NCI-H748 treated with DMSO at 0.1 percent for 48 hours (cell line): ENCODE measurements at regions not wholly inside any gene's neighbourhood (a gene's known extent, or its start where the extent isn't known, plus 50 kb on each side); places are given as distances from the start of the nearest gene placed in this dataset.

Source experiments
- DNase-seq: peaks from one replicate; lab custom pipeline; 2025; lab: John Stamatoyannopoulos, UW

GRCh38 chr1:238281418-238281817 lies 390.7 kb upstream of the ZP4 start:
- no peak for DNase-seq

DNA sequence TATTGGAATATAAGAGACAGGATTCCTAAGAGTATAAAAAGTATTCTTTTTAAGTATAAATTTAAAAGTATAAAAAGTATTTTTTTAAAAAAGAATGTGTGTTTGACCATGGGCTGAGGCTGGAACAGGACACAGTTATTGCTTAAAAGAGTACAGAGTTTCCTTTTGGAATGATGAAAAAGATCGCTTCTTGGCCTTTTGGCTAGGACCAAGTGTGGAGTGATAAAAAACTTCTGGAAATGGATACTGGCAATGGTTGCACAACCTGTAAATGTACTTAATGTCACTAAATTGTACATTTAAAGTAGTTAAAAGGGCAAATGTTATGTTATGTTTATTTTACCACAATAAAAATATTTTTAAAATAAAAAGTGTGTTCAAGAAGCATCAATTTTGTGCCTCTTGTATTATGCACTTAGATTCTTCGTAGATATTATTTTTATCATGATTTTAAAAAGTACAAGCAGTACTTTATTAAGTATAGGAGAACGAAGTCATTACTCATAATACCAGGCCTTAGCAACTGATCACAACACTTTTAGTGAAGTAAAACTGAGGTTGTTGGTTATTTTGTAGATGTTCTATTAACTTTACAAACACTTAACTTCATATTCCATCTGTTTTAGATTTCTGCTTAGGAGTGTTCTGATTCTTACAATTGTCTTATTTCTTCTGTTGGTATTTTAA lies 389.1 kb upstream of the ZP4 start:
- no peak for DNase-seq

DNA sequence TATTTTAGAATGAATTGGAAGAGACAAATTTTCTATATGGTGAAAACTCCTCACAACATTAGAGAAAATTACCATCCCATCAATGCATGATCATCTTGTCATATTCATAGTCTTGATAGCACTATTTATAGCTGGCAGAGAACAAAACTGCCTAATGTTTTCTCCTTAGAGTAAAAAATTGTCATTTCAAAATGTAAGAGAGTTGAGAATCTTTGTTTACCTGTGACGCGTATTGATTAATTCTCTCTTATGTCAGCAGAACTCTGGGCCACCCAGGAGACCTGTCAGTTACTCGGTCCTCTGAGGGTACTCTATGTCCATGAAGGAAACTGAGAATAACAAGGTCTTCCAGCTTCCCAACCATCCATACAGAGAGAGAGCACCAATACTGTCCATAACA lies 381.4 kb upstream of the ZP4 start:
- DNase-seq = no peak

GRCh38 chr1:238265866-238266265 lies 375.1 kb upstream of the ZP4 start:
- no peak for DNase-seq

GRCh38 chr1:238264951-238265350 lies 374.2 kb upstream of the ZP4 start:
- no peak for DNase-seq

GRCh38 chr1:238258510-238258909 lies 367.8 kb upstream of the ZP4 start:
- no peak for DNase-seq

DNA sequence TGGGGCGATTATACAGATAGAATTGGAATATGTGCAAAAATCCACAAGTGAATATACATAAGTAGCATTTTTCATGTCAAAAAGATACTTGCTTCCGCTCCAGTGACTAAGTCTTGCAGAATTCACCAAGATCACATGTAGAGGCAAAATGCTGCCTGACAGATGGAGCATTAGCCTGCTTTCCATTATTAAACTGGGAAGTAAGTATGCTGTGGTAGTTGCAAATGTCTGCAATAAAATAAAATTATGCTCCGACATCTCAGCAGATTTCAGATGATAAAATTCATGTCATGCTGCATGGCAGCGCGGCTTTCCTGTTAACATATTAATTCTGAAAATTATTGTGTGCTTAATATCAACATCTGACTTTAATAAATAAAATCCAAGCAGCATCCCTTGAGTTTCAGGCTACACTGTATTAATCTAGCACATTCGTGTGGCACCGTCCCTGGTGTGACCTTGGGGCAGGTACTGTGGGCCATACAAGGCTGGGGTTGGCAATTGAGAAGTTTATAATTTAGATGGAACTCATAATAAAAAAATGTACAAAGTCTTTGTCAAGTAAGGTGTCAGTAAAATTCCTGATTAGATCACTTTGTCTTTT lies 366.4 kb upstream of the ZP4 start:
- DNase-seq = no peak

DNA sequence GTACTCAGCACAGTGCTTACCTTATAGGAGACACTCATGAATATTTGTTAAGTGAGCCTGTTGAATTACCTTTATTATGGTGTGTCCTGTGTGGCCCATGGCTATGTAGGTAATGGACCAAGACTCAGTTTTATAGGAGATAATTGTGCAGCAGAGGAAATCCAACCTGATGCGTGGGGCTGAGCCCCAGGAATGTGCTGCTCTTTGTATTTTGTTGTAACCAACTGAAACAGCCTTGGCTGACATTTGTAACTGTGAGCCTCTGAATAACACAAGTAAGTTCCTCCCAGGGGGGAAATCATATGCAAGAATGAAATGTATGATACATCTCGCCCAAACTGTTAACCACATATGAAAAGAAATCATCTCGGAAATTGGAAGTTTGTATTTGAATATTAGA lies 364.2 kb upstream of the ZP4 start:
- DNase-seq = no peak

GRCh38 chr1:238252033-238252802 lies 361.5 kb upstream of the ZP4 start:
- no peak for DNase-seq

GRCh38 chr1:238248356-238248755 lies 357.6 kb upstream of the ZP4 start:
- DNase-seq = no peak

DNA sequence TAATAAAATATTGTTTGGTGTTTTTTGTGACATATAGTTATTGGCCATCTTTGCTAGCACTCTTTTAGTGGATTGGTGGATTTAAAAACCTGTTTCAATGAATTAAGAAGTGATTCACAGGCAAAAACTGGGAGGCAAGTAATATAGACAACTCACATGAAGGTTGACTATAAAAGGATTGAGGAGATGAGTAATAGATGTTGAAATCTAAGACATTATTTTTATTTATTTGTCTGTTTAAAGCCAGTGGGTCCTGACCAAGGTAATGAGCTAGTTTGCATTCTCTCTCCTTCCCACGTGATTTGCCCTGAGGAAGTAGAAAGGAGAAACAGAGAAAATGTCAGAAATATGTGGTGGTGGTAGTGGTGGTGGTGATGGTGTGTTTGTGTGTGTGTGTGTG lies 351.5 kb upstream of the ZP4 start:
- no peak for DNase-seq

DNA sequence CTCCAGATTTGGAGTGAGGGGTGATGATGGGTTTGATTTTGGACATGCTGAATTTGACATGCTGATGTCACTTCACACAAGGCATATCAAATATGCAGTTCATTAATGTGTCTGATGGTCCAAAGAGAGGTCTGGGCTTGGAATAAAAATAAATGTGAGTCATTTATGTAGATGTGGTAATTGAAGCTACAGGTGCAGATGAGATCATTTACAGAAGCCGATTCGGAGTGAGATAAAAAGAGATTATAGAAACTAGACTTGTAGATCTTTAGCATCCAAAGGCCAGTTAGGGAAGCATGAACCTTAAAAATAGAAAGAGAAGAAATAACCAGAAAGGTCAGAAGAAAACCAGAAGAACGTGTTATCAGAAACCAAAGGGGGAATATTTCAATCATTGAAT lies 350.9 kb upstream of the ZP4 start:
- no peak for DNase-seq

GRCh38 chr1:238239343-238239742 lies 348.6 kb upstream of the ZP4 start:
- no peak for DNase-seq

DNA sequence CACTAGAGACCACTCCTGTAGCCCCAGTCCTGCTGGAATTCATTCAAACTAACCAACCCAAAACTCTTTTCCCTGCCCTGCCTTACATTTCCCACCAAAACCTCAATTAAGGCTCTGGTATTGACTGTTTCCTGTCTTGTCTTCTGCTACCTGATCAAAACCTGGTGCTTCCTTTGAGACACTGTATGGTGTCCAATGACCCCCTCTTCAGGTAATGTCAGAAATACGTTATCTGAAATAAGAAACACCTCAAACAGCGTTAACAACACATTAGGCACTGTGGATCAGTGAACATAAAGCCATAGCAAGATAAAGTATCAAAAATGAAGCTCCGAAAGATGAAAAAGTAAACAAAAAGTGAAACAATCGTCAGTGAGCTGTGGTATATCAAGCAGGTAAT lies 343.2 kb upstream of the ZP4 start:
- DNase-seq = no peak

GRCh38 chr1:238232084-238232710 lies 341.5 kb upstream of the ZP4 start:
- DNase-seq = no peak

- no peak for DNase-seq
Observed at GRCh38 chr1:238226810-238227209, 336.1 kb upstream of the ZP4 start.

DNA sequence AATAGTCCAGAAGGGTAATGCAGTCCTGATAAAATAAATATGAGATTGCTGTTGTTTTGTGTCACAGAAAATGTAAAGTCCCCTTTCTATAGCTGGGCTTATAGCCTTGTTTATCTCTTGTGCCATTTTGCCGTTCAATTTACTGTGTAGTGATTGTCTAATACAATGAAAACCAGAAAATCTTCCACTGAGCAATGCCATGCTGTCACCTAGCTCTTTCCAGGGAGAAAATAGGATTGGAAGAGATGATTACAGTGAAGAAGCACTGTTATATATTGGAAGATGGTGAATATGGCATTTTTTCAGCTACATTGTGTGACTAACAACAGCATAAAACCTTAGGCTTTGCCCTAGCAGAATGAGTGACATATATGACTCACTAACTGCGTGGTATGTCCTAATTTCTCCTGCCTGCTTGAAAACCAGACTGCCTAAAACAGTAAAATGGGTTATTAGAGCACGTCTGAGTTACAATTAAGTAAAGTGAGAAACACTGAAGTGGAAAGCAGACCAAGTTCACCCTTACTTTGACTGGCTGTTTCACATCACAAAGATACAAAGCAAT lies 332.4 kb upstream of the ZP4 start:
- no peak for DNase-seq

GRCh38 chr1:238221738-238222137 lies 331.0 kb upstream of the ZP4 start:
- DNase-seq = no peak

GRCh38 chr1:238214449-238214848 lies 323.7 kb upstream of the ZP4 start:
- no peak for DNase-seq

GRCh38 chr1:238205045-238205662 lies 314.4 kb upstream of the ZP4 start:
- DNase-seq = no peak

DNA sequence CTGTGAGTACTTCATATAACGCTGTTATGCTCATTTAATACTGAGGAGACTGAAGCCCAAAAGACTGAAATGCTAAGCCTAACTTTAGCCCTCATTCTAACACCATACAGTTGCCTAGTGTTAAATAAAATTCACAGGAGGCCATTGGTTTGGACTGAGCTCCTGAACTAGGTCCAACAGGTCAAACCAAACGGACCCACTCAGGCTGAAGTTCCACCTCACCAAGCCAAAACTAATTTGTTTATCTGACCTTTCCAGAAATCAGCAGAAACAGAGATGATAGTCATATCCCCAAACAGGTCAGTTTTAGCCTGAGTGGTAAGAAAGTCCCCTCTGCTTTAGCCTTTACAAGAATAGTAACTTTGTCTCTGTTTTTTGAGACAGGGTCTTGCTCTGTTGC lies 311.3 kb upstream of the ZP4 start:
- DNase-seq = no peak

DNA sequence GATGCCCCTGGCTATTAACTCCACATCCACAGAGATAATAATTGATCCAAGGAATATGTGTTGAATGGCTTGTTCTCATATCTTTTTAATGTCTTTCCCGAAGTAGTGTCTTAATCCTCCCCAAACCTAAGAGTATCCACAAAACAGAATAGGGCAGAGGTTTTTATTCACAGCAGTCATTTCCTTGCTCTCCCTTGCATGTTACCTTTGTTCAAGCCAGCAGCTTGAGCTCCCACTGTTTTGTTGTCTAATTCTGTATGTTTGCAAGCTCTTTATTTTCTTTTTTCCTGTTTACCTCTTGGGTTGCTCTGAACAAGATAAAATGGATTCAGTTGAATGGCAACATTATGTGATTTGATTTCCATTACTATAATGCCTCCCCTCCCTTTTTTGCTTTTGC lies 308.6 kb upstream of the ZP4 start:
- no peak for DNase-seq
